DND-41 (cell line): ENCODE measurements at regions not wholly inside any gene's neighbourhood (a gene's known extent, or its start where the extent isn't known, plus 50 kb on each side); places are given as distances from the start of the nearest gene placed in this dataset.

ENCODE experiments used
- EZH2 ChIP-seq: IDR thresholded peaks from 3 replicates; pipeline ENCODE4 v1.6.1; 2012; ENCODE audit warnings: borderline replicate concordance, low read depth, mild to moderate bottlenecking, moderate library complexity, low read length, inconsistent platforms; ENCODE audit not compliant: severe bottlenecking
- TF ChIP-seq, protein P1 (sequence below): IDR thresholded peaks from 2 replicates; pipeline ENCODE4 v1.5.1; 2012; ENCODE audit warnings: borderline replicate concordance, low read length, moderate library complexity, mild to moderate bottlenecking; ENCODE audit not compliant: poor library complexity, severe bottlenecking; ENCODE audit errors: extremely low read depth

DNA sequence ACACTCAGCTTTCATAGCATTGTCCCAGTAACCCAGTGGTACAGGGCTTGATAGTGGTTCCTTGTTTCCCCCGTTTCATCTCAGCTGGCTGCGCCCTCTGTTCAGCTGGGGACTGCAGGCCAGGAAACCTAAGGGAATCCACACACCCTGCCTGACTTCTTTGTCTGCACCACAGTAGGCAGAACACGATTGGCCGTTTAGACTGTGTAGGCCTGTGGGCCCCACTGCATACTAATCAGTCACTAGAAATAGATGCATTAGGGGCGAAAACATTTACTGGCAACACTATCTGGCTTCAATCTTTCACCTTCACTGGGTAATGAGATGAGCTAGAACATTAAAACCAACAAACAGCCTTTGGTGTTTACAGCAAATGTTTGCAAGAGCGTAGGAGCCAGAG lies 512.7 kb upstream of the BRINP1 start:
- TF ChIP-seq, protein P1, sequence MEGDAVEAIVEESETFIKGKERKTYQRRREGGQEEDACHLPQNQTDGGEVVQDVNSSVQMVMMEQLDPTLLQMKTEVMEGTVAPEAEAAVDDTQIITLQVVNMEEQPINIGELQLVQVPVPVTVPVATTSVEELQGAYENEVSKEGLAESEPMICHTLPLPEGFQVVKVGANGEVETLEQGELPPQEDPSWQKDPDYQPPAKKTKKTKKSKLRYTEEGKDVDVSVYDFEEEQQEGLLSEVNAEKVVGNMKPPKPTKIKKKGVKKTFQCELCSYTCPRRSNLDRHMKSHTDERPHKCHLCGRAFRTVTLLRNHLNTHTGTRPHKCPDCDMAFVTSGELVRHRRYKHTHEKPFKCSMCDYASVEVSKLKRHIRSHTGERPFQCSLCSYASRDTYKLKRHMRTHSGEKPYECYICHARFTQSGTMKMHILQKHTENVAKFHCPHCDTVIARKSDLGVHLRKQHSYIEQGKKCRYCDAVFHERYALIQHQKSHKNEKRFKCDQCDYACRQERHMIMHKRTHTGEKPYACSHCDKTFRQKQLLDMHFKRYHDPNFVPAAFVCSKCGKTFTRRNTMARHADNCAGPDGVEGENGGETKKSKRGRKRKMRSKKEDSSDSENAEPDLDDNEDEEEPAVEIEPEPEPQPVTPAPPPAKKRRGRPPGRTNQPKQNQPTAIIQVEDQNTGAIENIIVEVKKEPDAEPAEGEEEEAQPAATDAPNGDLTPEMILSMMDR, result no peak
- no peak for TF ChIP-seq EZH2
